GM19043 (cell line): ENCODE measurements at regions not wholly inside any gene's neighbourhood (a gene's known extent, or its start where the extent isn't known, plus 50 kb on each side); places are given as distances from the start of the nearest gene placed in this dataset.
A peak's percentile ranks its signal among the peaks of the same experiment; 100 is the strongest.

Experiments used
- ATAC-seq: cut with Tn5 transposase; IDR thresholded peaks from one replicate; pipeline ENCODE4 v1.9.1; 2021; ENCODE audit warnings: low read depth; ENCODE audit not compliant: unreplicated experiment

- no peak for ATAC-seq
Measured at GRCh38 chr5:61650661-61651060, 318.6 kb downstream of the ZSWIM6 start.

GRCh38 chr5:61651195-61651594, 319.1 kb downstream of the ZSWIM6 start:
- ATAC-seq: no peak

GRCh38 chr5:61652916-61653315, 320.9 kb downstream of the ZSWIM6 start:
- ATAC-seq: no peak

GRCh38 chr5:61653807-61654580, 321.9 kb downstream of the ZSWIM6 start:
- ATAC-seq: no peak

GRCh38 chr5:61654876-61655275, 322.8 kb downstream of the ZSWIM6 start:
- ATAC-seq: no peak

- no peak for ATAC-seq
Measured at GRCh38 chr5:61657010-61657409, 325.0 kb downstream of the ZSWIM6 start.

- ATAC-seq: no peak
Measured at GRCh38 chr5:61657686-61658085, 325.6 kb downstream of the ZSWIM6 start.

- ATAC-seq: peak; percentile 81
Measured at GRCh38 chr5:61658592-61659008, 326.5 kb downstream of the ZSWIM6 start.

GRCh38 chr5:61659221-61659696, 327.2 kb downstream of the ZSWIM6 start:
- no peak for ATAC-seq

GRCh38 chr5:61662670-61663069, 330.6 kb downstream of the ZSWIM6 start:
- ATAC-seq: no peak

GRCh38 chr5:61666064-61666621, 334.1 kb downstream of the ZSWIM6 start:
- ATAC-seq: no peak

- ATAC-seq: no peak
Measured at GRCh38 chr5:61667525-61668218, 335.6 kb downstream of the ZSWIM6 start.

- no peak for ATAC-seq
Measured at GRCh38 chr5:61669531-61669930, 337.5 kb downstream of the ZSWIM6 start.

GRCh38 chr5:61670941-61671340, 338.9 kb downstream of the ZSWIM6 start:
- no peak for ATAC-seq

- peak; percentile 46 for ATAC-seq
Measured at GRCh38 chr5:61673007-61673735, 341.1 kb downstream of the ZSWIM6 start.

GRCh38 chr5:61674378-61674777, 342.3 kb downstream of the ZSWIM6 start:
- ATAC-seq: no peak

GRCh38 chr5:61675015-61675692, 343.1 kb downstream of the ZSWIM6 start:
- no peak for ATAC-seq

- ATAC-seq: no peak
Measured at GRCh38 chr5:61677220-61677619, 345.2 kb downstream of the ZSWIM6 start.

- no peak for ATAC-seq
Measured at GRCh38 chr5:61678966-61679365, 346.9 kb downstream of the ZSWIM6 start.

- ATAC-seq: no peak
Measured at GRCh38 chr5:61679562-61679961, 347.5 kb downstream of the ZSWIM6 start.
